H1 (cell line): ENCODE measurements at regions not wholly inside any gene's neighbourhood (a gene's known extent, or its start where the extent isn't known, plus 50 kb on each side); places are given as distances from the start of the nearest gene placed in this dataset.

Experiments used
- CTCF ChIA-PET: fragments of 300-600 bp; sonication (Branson Sonifier 250); formaldehyde crosslinking; loops from one replicate; lab custom pipeline; 2021; ENCODE audit not compliant: partially characterized antibody; lab: Charles Lee
- POLR2A ChIA-PET: fragments of 300-600 bp; sonication (Branson Sonifier 250); formaldehyde crosslinking; loops from one replicate; lab custom pipeline; 2021; ENCODE audit warnings: inconsistent platforms; ENCODE audit not compliant: partially characterized antibody; lab: Charles Lee
- DNase-seq, 2 experiments: peaks; one replicate each; pipeline versions ENCODE4 v3.0.0 to v3.0.0-alpha.2; 2010 to 2022; ENCODE audit warnings: low spot score in 2 of 2, low read depth in 1 of 2, mixed read lengths in 1 of 2
- FAIRE-seq: peaks from 2 replicates; lab custom pipeline; 2011; peaks lifted over from hg19 to GRCh38; lab: Jason Lieb, UNC
- H2AFZ ChIP-seq: 2 replicates; pipeline ENCODE4 v1.8.1; 2012; ENCODE audit warnings: low read length, inconsistent platforms
- H2AK5ac ChIP-seq: 2 replicates; pipeline ENCODE4 v1.6.1; 2013; ENCODE audit warnings: low read depth, low read length
- H2BK120ac ChIP-seq: replicated peaks from 2 replicates; pipeline ENCODE3; 2013; ENCODE audit warnings: low read depth, low read length, inconsistent platforms
- H2BK12ac ChIP-seq: 2 replicates; pipeline ENCODE4 v1.6.1; 2013; ENCODE audit warnings: low read depth, low read length
- H2BK15ac ChIP-seq: 2 replicates; pipeline ENCODE4 v1.6.1; 2013; ENCODE audit warnings: low read length
- H2BK20ac ChIP-seq: 2 replicates; pipeline ENCODE4 v1.6.1; 2013; ENCODE audit warnings: low read length
- H2BK5ac ChIP-seq: 2 replicates; pipeline ENCODE4 v1.6.1; 2013; ENCODE audit warnings: low read depth, low read length
- H3K14ac ChIP-seq: 2 replicates; pipeline ENCODE4 v1.6.1; 2013; ENCODE audit warnings: inconsistent platforms; ENCODE audit not compliant: insufficient read length
- H3K18ac ChIP-seq: 2 replicates; pipeline ENCODE4 v1.6.1; 2013; ENCODE audit warnings: low read length; ENCODE audit errors: extremely low read depth
- H3K23ac ChIP-seq: 2 replicates; pipeline ENCODE4 v1.6.1; 2013; ENCODE audit warnings: inconsistent platforms; ENCODE audit not compliant: insufficient read length
- H3K23me2 ChIP-seq: 2 replicates; pipeline ENCODE4 v1.6.1; 2013; ENCODE audit warnings: low read depth, low read length
- H3K27ac ChIP-seq: 2 replicates; pipeline ENCODE4 v1.6.1; 2011; ENCODE audit warnings: low read depth, low read length, inconsistent platforms
- H3K27me3 ChIP-seq, 4 experiments: replicated peaks in 1 of 4; 1 replicate in 1 of 4; 2 replicates in 3 of 4; pipeline versions ENCODE4 v1.6.1 to v1.8.1; 2011 to 2013; ENCODE audit warnings: low read length in 3 of 4, mild to moderate bottlenecking in 3 of 4, inconsistent platforms in 2 of 4, mixed read lengths in 2 of 4, moderate library complexity in 1 of 4; ENCODE audit not compliant: control insufficient read depth in 3 of 4, insufficient read depth in 3 of 4; ENCODE audit errors: extremely low read depth in 1 of 4
- H3K36me3 ChIP-seq, 4 experiments: 2 replicates each; pipeline versions ENCODE4 v1.6.1 to v1.8.1; 2011 to 2013; ENCODE audit warnings: mild to moderate bottlenecking in 4 of 4, low read length in 3 of 4, moderate library complexity in 2 of 4, control low read depth in 1 of 4, inconsistent platforms in 1 of 4; ENCODE audit not compliant: insufficient read depth in 4 of 4, control insufficient read depth in 2 of 4
- H3K4ac ChIP-seq: replicated peaks from 2 replicates; pipeline ENCODE3; 2013; ENCODE audit warnings: low read length, low read depth, mixed read lengths, inconsistent platforms; ENCODE audit not compliant: insufficient read length
- H3K4me1 ChIP-seq, 4 experiments: replicated peaks in 1 of 4; 1 replicate in 1 of 4; 2 replicates in 3 of 4; pipeline versions ENCODE4 v1.6.1 to v1.8.1; 2011 to 2013; ENCODE audit warnings: low read length in 3 of 4, inconsistent platforms in 2 of 4, mixed read lengths in 1 of 4; ENCODE audit not compliant: insufficient read depth in 4 of 4, control insufficient read depth in 3 of 4
- H3K4me2 ChIP-seq, 2 experiments: 2 replicates each; pipeline versions ENCODE4 v1.6.1 to v1.8.1; 2011 to 2013; ENCODE audit warnings: low read depth in 2 of 2, low read length in 2 of 2, control low read depth in 1 of 2, inconsistent platforms in 1 of 2, mild to moderate bottlenecking in 1 of 2; ENCODE audit not compliant: insufficient read depth in 1 of 2
- H3K4me3 ChIP-seq, 4 experiments: fragments of 200-600, 300-600 bp in 1 of 4; sonication (generic), shearing (Covaris generic), sonication (Bioruptor Twin) in 1 of 4; 2 replicates each; pipeline versions ENCODE4 v1.5.1 to v1.8.1; 2011 to 2016; ENCODE audit warnings: low read length in 4 of 4, low read depth in 3 of 4, control low read depth in 2 of 4, inconsistent platforms in 2 of 4, mild to moderate bottlenecking in 2 of 4, mixed read lengths in 1 of 4, moderate library complexity in 1 of 4; ENCODE audit not compliant: insufficient read depth in 2 of 4; ENCODE audit errors: extremely low read depth in 1 of 4
- H3K56ac ChIP-seq: replicated peaks from 2 replicates; pipeline ENCODE3; 2013; ENCODE audit warnings: low read depth, mild to moderate bottlenecking, mixed read lengths, low read length, inconsistent platforms; ENCODE audit not compliant: insufficient read length
- H3K79me1 ChIP-seq: 2 replicates; pipeline ENCODE4 v1.6.1; 2013; ENCODE audit warnings: low read depth, low read length, control low read depth
- H3K79me2 ChIP-seq, 2 experiments: 2 replicates each; pipeline versions ENCODE4 v1.6.1 to v1.8.1; 2012 to 2013; ENCODE audit warnings: low read length in 2 of 2, mild to moderate bottlenecking in 2 of 2, inconsistent platforms in 1 of 2; ENCODE audit not compliant: insufficient read depth in 2 of 2, control insufficient read depth in 1 of 2
- H3K9ac ChIP-seq, 4 experiments: replicated peaks in 1 of 4; 1 replicate in 1 of 4; 2 replicates in 3 of 4; pipeline versions ENCODE4 v1.6.1 to v1.8.1; 2011 to 2013; ENCODE audit warnings: low read depth in 3 of 4, low read length in 3 of 4, control low read depth in 2 of 4, mild to moderate bottlenecking in 2 of 4, moderate library complexity in 2 of 4, inconsistent platforms in 1 of 4; ENCODE audit errors: extremely low read depth in 1 of 4
- H3K9me3 ChIP-seq, 2 experiments: 2 replicates each; pipeline versions ENCODE4 v1.6.1 to v1.8.1; 2012 to 2013; ENCODE audit warnings: mild to moderate bottlenecking in 2 of 2, moderate library complexity in 2 of 2, control low read depth in 1 of 2, inconsistent platforms in 1 of 2, low read depth in 1 of 2, low read length in 1 of 2, mixed read lengths in 1 of 2; ENCODE audit not compliant: insufficient read depth in 2 of 2
- H4K20me1 ChIP-seq, 2 experiments: replicated peaks in 1 of 2; 2 replicates each; pipeline versions ENCODE3 to v1.8.1; 2011 to 2013; ENCODE audit warnings: inconsistent platforms in 2 of 2, low read length in 2 of 2, mild to moderate bottlenecking in 1 of 2; ENCODE audit not compliant: insufficient read depth in 2 of 2, control insufficient read depth in 1 of 2
- H4K5ac ChIP-seq: 2 replicates; pipeline ENCODE4 v1.6.1; 2013; ENCODE audit warnings: low read length, low read depth, mixed read lengths, inconsistent platforms; ENCODE audit not compliant: insufficient read length
- H4K8ac ChIP-seq: 2 replicates; pipeline ENCODE4 v1.8.0; 2013; ENCODE audit warnings: mild to moderate bottlenecking, moderate library complexity, low read length, inconsistent platforms; ENCODE audit not compliant: insufficient read depth; ENCODE audit errors: extremely low read depth
- H4K91ac ChIP-seq: replicated peaks from 2 replicates; pipeline ENCODE3; 2013; ENCODE audit warnings: low read length, mixed read lengths, inconsistent platforms; ENCODE audit not compliant: insufficient read length
- HDAC2 ChIP-seq, 2 experiments: fragments of 300-600 bp in 1 of 2; sonication (generic) in 1 of 2; IDR thresholded peaks; 2 replicates each; pipeline ENCODE4 v1.6.1; 2011 to 2012; ENCODE audit warnings: low read depth in 2 of 2, low read length in 2 of 2, mild to moderate bottlenecking in 2 of 2, moderate library complexity in 2 of 2, borderline replicate concordance in 1 of 2, inconsistent platforms in 1 of 2
- HDAC6 ChIP-seq: IDR thresholded peaks from one replicate; pipeline ENCODE4 v1.7.1; 2012; ENCODE audit warnings: low read depth, mild to moderate bottlenecking, inconsistent platforms, low read length, moderate library complexity
- JUN ChIP-seq: IDR thresholded peaks from 2 replicates; pipeline ENCODE4 v1.6.1; 2011; ENCODE audit warnings: low read depth, mild to moderate bottlenecking, improper control_type of control experiment, low read length
- MAFK ChIP-seq: IDR thresholded peaks from 2 replicates; pipeline ENCODE4 v1.6.1; 2012; ENCODE audit warnings: low read depth, mild to moderate bottlenecking, improper control_type of control experiment, low read length
- NANOG ChIP-seq: IDR thresholded peaks from 2 replicates; pipeline ENCODE4 v1.6.1; 2011; ENCODE audit warnings: low read length, low read depth, mild to moderate bottlenecking, inconsistent platforms; ENCODE audit not compliant: insufficient read depth, poor library complexity, severe bottlenecking
- TEAD4 ChIP-seq: IDR thresholded peaks from 2 replicates; pipeline ENCODE4 v1.6.1; 2012; ENCODE audit warnings: low read depth, low read length, inconsistent platforms, mixed read lengths
- WGBS, 2 experiments: shearing (Covaris generic) in 1 of 2; methylation state at CpG; one replicate each; pipeline versions ENCODE4 v1.1.6 to v1.1.7; 2013 to 2015; ENCODE audit warnings: low lambda C conversion rate in 2 of 2, mixed read lengths in 2 of 2, inconsistent platforms in 1 of 2, low coverage in 1 of 2, missing lambda C conversion rate in 1 of 2; ENCODE audit not compliant: insufficient replicate concordance in 2 of 2, insufficient coverage in 1 of 2, insufficient read length in 1 of 2; ENCODE audit errors: extremely low coverage in 1 of 2, missing lambda C conversion rate in 1 of 2; 5-methylcytosine and 5-hydroxymethylcytosine counted together

DNA sequence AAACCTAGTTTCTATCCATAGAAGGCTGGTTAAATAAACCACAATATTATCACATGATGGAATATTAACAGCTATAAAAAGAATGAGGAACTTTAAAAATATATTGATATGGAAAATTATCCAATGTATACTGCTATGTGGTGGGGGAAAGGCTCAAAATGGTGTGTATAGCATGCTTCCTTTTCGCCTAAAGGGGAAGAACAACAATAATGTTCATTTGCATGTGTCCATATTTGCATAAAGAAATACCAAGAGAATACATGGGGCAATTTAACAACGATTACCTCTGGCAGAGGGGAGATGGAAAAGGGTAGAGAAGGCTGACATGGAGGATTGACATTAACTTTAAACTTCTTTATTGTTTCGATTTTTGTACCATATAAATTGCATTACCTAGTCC, 121.3 kb upstream of the PARP11 start:
- TF ChIP-seq MAFK (no peak), NANOG (no peak), TEAD4 (no peak), HDAC2 (IDR thresholded peaks at IDR 0.05; ENCODE audit: borderline replicate concordance in 1 of 2, low read depth in 2 of 2, low read length in 2 of 2) (no peak), JUN (no peak), HDAC6 (no peak)
- TF ChIP-seq, all 59 proteins: peak for 0
- no peaks in the 10 kb centered on the region for H3K9me3 ChIP-seq
- POLR2A ChIA-PET: interaction anchor here (1.1 kb wide), 1 partner anchor 30 kb away, joined by 3 read pairs; no protein-coding TSS in a partner anchor

More for the DNA sequence above, 121.3 kb upstream of the PARP11 start:
- H3K36me3 ChIP-seq: no peaks in the 10 kb centered on the region
- DNase-seq: no peak
- H3K4me3 ChIP-seq: no peak overlapping the region
- no peak overlapping the region for H3K9ac ChIP-seq
- CTCF ChIA-PET: interaction anchor here (0.6 to 18.4 kb wide), 17 partner anchors 10 to 282 kb away, joined by 3 to 273 read pairs (median 7); no protein-coding TSS in a partner anchor
- H4K5ac ChIP-seq: no peak overlapping the region
- 92% methylated on average over 3 of the region's 3 CpGs; no CpG with 5 or more reads in 1 of the 2 experiments for WGBS, 2 experiments
- no peak overlapping the region for H3K23ac ChIP-seq
- no peak overlapping the region for H2BK12ac ChIP-seq
- no peak overlapping the region for H2BK20ac ChIP-seq
- H3K4me2 ChIP-seq: no peak overlapping the region
- no peak for FAIRE-seq
- no peaks in the 10 kb centered on the region for H3K23me2 ChIP-seq
- no peak overlapping the region for H3K18ac ChIP-seq
- no peaks in the 10 kb centered on the region for H3K79me2 ChIP-seq
- H3K79me1 ChIP-seq: no peaks in the 10 kb centered on the region
- H3K27ac ChIP-seq: no peak overlapping the region
- no peak overlapping the region for H3K14ac ChIP-seq
- H3K4ac ChIP-seq: no peak overlapping the region
- H3K56ac ChIP-seq: no peak overlapping the region
- peaks cover 0 to 2% (median 0%) of the 10 kb centered on the region in 4 experiments; a peak in 1 of 7 replicates for H3K4me1 ChIP-seq
- no peak overlapping the region for H2BK120ac ChIP-seq
- H2BK15ac ChIP-seq: no peak overlapping the region
- H3K27me3 ChIP-seq: 0 out of 7 replicates have a peak, but pooled peaks cover 0 to 3% (median under 1%) of the 10 kb centered on the region in 4 experiments
- no peak overlapping the region for H4K91ac ChIP-seq
- no peak overlapping the region for H2BK5ac ChIP-seq
- no peak overlapping the region for H4K8ac ChIP-seq
- no peaks in the 10 kb centered on the region for H4K20me1 ChIP-seq
- H2AK5ac ChIP-seq: no peak overlapping the region
- H2AFZ ChIP-seq: no peak overlapping the region
